DOHH2 (cell line): ENCODE measurements at regions not wholly inside any gene's neighbourhood (a gene's known extent, or its start where the extent isn't known, plus 50 kb on each side); places are given as distances from the start of the nearest gene placed in this dataset.

Source experiments
- H3F3A ChIP-seq: fragments of 200-600 bp; sonication (generic), shearing (Covaris generic); 2 replicates; pipeline ENCODE4 v1.6.0; 2016; ENCODE audit warnings: antibody characterized with exemption, mild to moderate bottlenecking; ENCODE audit not compliant: control insufficient read depth, insufficient read depth
- H3K27ac ChIP-seq: fragments of 200-600 bp; sonication (generic); 2 replicates; pipeline ENCODE4 v1.5.1; 2014; ENCODE audit warnings: low read depth, mild to moderate bottlenecking, low read length, moderate library complexity
- H3K27me3 ChIP-seq: fragments of 200-600 bp; sonication (generic); 2 replicates; pipeline ENCODE4 v1.6.1; 2014; ENCODE audit warnings: mild to moderate bottlenecking, low read length, mixed read lengths; ENCODE audit not compliant: control insufficient read depth
- H3K36me3 ChIP-seq: fragments of 200-600 bp; sonication (generic); 2 replicates; pipeline ENCODE4 v1.6.1; 2014; ENCODE audit warnings: mild to moderate bottlenecking, low read length, moderate library complexity, mixed read lengths; ENCODE audit not compliant: control insufficient read depth
- H3K4me1 ChIP-seq: fragments of 200-600 bp; sonication (generic); 2 replicates; pipeline ENCODE4 v1.6.1; 2014; ENCODE audit warnings: mild to moderate bottlenecking, low read length, mixed read lengths; ENCODE audit not compliant: control insufficient read depth
- H3K4me2 ChIP-seq: fragments of 200-600 bp; sonication (generic); 2 replicates; pipeline ENCODE4 v1.6.0; 2014; ENCODE audit warnings: mild to moderate bottlenecking, low read length, moderate library complexity
- H3K4me3 ChIP-seq: fragments of 200-600 bp; sonication (generic); 2 replicates; pipeline ENCODE4 v1.5.1; 2014; ENCODE audit warnings: mild to moderate bottlenecking, low read length, mixed read lengths
- H3K79me2 ChIP-seq: fragments of 200-600 bp; sonication (generic); 2 replicates; pipeline ENCODE4 v1.6.1; 2014; ENCODE audit warnings: mild to moderate bottlenecking, low read length, mixed read lengths; ENCODE audit not compliant: control insufficient read depth
- H3K9me2 ChIP-seq: fragments of 200-600 bp; sonication (generic); replicated peaks from 2 replicates; pipeline ENCODE4 v1.6.1; 2014; ENCODE audit warnings: mild to moderate bottlenecking, low read length, mixed read lengths; ENCODE audit not compliant: control insufficient read depth
- H3K9me3 ChIP-seq: fragments of 200-600 bp; sonication (generic); 2 replicates; pipeline ENCODE4 v1.6.1; 2014; ENCODE audit warnings: antibody characterized with exemption, low read length, mixed read lengths; ENCODE audit not compliant: control insufficient read depth, insufficient read depth
- H4K20me1 ChIP-seq: fragments of 200-600 bp; sonication (generic); 2 replicates; pipeline ENCODE4 v1.6.0; 2014; ENCODE audit warnings: low read depth, mild to moderate bottlenecking, antibody characterized with exemption, low read length, moderate library complexity; ENCODE audit not compliant: control insufficient read depth, insufficient read depth
- CTCF ChIP-seq: fragments of 200-600 bp; sonication (generic); IDR thresholded peaks from one replicate; pipeline ENCODE4 v1.5.1; 2014; ENCODE audit warnings: antibody characterized with exemption, mild to moderate bottlenecking, low read depth, low read length; ENCODE audit not compliant: poor library complexity, severe bottlenecking
- EZH2phosphoT487 ChIP-seq: fragments of 200-600 bp; sonication (generic); IDR thresholded peaks from 2 replicates; pipeline ENCODE4 v1.6.1; 2017; ENCODE audit warnings: borderline replicate concordance, mild to moderate bottlenecking, antibody characterized with exemption, low read length, moderate library complexity, mixed read lengths

DNA sequence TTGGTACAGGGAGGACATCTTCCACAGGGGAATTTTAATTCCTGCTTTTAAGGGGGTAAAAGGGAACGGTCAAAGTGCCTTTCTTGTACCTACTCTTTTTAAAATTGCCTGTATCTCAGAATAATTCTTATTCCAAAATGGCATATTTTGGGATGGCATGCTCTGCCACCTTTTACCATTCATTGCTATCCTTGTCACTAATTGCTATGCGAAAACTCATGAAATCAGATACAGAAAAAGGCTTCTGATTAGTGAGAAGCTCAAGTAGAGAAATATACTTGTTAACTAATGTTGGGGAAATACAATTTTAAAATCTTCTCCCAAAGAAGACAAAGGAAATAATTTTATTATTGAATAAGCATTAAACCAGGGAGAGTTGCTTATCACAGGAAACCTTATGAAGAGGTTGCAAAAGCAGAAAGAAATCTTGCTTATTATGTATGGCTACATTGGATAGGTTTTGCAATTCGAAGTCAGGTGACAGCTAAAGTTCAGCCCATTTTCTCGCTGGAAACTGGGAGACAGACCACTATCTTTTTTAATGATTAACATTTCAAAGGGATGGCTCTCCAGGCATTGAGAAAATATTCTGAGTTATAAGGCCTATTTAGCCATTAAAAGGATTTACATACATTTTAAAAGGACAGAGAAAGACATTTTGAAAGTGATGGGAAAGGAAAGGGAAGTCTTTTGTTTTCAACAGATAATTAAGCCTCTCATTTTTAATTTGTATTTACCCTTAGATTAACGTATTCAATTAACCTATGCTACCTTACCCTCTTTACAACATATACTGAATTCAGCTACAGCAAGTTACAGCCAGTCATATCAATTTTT, 110.3 kb upstream of the PRSS16 start:
- H3K4me3 ChIP-seq: no peak overlapping the region
- H3F3A ChIP-seq: peaks cover 46% of the 10 kb centered on the region
- peaks cover 29% of the 10 kb centered on the region for H3K36me3 ChIP-seq
- TF ChIP-seq EZH2phosphoT487: no peak
- TF ChIP-seq CTCF: no peak
- no peaks in the 10 kb centered on the region for H3K27me3 ChIP-seq
- no peaks in the 10 kb centered on the region for H3K9me2 ChIP-seq
- peak overlapping the region; percentile 87 for H3K4me2 ChIP-seq
- H4K20me1 ChIP-seq: no peaks in the 10 kb centered on the region
- H3K9me3 ChIP-seq: no peaks in the 10 kb centered on the region
- H3K4me1 ChIP-seq: peaks cover 75% of the 10 kb centered on the region
- H3K79me2 ChIP-seq: no peaks in the 10 kb centered on the region; the same call in 1 of the 2 replicates
- H3K27ac ChIP-seq: peak overlapping the region; percentile 99

GRCh38 chr6:27138406-27138805, 109.1 kb upstream of the PRSS16 start:
- Histone ChIP-seq H3K36me3 (peaks cover 25% of the 10 kb centered on the region), H3K27ac (peak overlapping the region; percentile 99), H4K20me1 (no peaks in the 10 kb centered on the region), H3K9me2 (no peaks in the 10 kb centered on the region), H3F3A (peaks cover 41% of the 10 kb centered on the region), H3K27me3 (no peaks in the 10 kb centered on the region), H3K4me3 (peak overlapping the region; percentile 83), H3K4me2 (peak overlapping the region; percentile 87), H3K9me3 (no peaks in the 10 kb centered on the region), H3K4me1 (peaks cover 82% of the 10 kb centered on the region), H3K79me2 (no peaks in the 10 kb centered on the region; the same call in 1 of the 2 replicates)
- TF ChIP-seq EZH2phosphoT487 (no peak), CTCF (no peak)

- Histone ChIP-seq H3K79me2 (no peaks in the 10 kb centered on the region; the same call in 1 of the 2 replicates), H3K27me3 (no peaks in the 10 kb centered on the region), H3K4me2 (peak overlapping the region; percentile 87), H3K9me3 (no peaks in the 10 kb centered on the region), H3K27ac (peak overlapping the region; percentile 99), H3K9me2 (no peaks in the 10 kb centered on the region), H3F3A (peaks cover 41% of the 10 kb centered on the region), H3K36me3 (peaks cover 21% of the 10 kb centered on the region), H3K4me1 (peaks cover 81% of the 10 kb centered on the region), H3K4me3 (peak overlapping the region; percentile 83), H4K20me1 (no peaks in the 10 kb centered on the region)
- TF ChIP-seq CTCF (no peak), EZH2phosphoT487 (no peak)
Measured at GRCh38 chr6:27138837-27139755, 108.4 kb upstream of the PRSS16 start.
